ENCODE measurements at regions not wholly inside any gene's neighbourhood (a gene's known extent, or its start where the extent isn't known, plus 50 kb on each side); places are given as distances from the start of the nearest gene placed in this dataset.

DNA sequence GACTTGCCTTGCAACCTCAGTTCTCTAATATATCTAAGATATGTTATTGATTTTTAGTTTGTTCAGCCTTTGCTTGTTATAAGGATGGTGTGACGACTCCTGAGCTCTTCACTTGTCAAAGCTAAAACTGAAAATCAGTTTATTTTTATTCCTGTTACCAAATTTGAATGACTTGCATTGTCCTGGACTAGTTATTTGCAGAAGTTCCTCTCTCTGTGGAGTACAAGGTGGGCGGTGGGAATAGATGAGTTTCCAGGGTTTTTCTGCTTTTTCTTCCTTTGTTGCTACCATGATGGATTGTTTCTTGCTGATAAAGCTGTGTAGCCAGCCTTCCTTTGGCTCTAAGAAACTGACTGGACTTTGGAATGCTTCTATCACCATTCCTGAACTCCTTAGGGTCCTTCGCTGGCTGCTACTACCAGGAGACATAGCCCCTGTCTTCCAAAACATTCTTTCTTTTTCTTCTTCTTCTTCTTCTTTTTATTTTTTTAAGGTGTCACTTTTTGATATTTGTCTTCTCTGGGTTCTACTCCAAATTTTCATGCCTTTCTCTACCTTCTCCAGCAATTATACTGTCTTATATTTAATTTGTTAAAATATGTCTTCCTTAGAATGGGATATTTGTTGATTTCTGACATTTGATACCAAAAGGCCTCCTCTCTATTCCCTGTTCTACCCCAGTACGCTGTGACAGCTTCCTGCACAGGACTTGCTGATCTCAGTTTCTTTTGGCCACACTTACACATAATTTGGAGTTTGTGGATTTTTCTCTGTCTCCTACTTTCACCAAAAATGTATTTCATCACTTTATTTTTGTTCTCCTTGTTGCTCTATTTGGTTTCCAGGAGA lies 145.1 kb upstream of the THRB start:
- H3K4me2 ChIP-seq, result no peak overlapping the region
- no peaks in the 10 kb centered on the region for H3K79me2 ChIP-seq (ENCODE audit: insufficient read depth, low read depth)
- TF ChIP-seq, protein P1, sequence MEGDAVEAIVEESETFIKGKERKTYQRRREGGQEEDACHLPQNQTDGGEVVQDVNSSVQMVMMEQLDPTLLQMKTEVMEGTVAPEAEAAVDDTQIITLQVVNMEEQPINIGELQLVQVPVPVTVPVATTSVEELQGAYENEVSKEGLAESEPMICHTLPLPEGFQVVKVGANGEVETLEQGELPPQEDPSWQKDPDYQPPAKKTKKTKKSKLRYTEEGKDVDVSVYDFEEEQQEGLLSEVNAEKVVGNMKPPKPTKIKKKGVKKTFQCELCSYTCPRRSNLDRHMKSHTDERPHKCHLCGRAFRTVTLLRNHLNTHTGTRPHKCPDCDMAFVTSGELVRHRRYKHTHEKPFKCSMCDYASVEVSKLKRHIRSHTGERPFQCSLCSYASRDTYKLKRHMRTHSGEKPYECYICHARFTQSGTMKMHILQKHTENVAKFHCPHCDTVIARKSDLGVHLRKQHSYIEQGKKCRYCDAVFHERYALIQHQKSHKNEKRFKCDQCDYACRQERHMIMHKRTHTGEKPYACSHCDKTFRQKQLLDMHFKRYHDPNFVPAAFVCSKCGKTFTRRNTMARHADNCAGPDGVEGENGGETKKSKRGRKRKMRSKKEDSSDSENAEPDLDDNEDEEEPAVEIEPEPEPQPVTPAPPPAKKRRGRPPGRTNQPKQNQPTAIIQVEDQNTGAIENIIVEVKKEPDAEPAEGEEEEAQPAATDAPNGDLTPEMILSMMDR (conservative IDR thresholded peaks at IDR 0.05; ENCODE audit: low read depth, low read length), result no peak

DNA sequence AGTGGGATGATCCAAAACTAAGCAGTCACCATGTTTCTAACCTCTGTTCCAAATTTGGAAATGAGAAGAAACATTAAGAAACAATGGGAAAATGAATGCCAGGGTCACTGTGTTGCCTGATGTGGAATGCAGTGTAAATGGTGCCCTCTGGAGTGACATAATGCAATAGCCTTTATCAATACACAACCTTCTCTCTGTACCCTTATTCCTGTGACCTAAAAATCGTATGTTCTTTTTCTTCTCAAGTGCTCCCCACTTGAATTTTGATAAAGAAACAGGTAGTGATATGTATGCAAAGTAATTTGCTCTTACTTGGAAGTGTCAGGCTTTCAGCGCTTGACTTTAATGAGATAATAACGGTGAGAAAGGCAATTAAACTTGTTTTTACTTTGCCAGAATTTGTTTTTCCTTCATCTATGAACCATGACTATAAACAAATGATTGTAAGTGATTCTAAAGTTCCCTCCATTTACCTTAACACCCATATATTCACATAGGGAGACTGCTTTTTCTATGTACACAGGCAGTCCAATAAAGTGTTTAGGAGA lies 145.8 kb upstream of the THRB start:
- TF ChIP-seq, protein P1 (conservative IDR thresholded peaks at IDR 0.05; ENCODE audit: low read depth, low read length), result no peak
- Histone ChIP-seq H3K4me2 (no peak overlapping the region), H3K27ac (no peak overlapping the region), H3K9ac (no peak overlapping the region), H3K27me3 (ENCODE audit: insufficient read depth, low read depth) (no peaks in the 10 kb centered on the region), H2AFZ (ENCODE audit: low read depth) (no peak overlapping the region), H3K4me1 (ENCODE audit: low read depth, poor library complexity, severe bottlenecking) (no peaks in the 10 kb centered on the region), H3K36me3 (ENCODE audit: insufficient read depth) (no peaks in the 10 kb centered on the region), H3K79me2 (ENCODE audit: insufficient read depth, low read depth) (no peaks in the 10 kb centered on the region), H3K4me3 (IDR thresholded peaks at IDR 0.05; ENCODE audit: insufficient read depth, low read depth, low read length) (no peak overlapping the region), H4K20me1 (ENCODE audit: insufficient read depth) (no peaks in the 10 kb centered on the region)

More for the DNA sequence above, 145.1 kb upstream of the THRB start:
- Histone ChIP-seq H3K9ac (no peak overlapping the region), H3K4me1 (ENCODE audit: low read depth, poor library complexity, severe bottlenecking) (no peaks in the 10 kb centered on the region), H3K27me3 (ENCODE audit: insufficient read depth, low read depth) (no peaks in the 10 kb centered on the region), H3K4me3 (IDR thresholded peaks at IDR 0.05; ENCODE audit: insufficient read depth, low read depth, low read length) (no peak overlapping the region), H3K27ac (no peak overlapping the region), H2AFZ (ENCODE audit: low read depth) (no peak overlapping the region), H3K36me3 (ENCODE audit: insufficient read depth) (no peaks in the 10 kb centered on the region), H4K20me1 (ENCODE audit: insufficient read depth) (no peaks in the 10 kb centered on the region)

DNA sequence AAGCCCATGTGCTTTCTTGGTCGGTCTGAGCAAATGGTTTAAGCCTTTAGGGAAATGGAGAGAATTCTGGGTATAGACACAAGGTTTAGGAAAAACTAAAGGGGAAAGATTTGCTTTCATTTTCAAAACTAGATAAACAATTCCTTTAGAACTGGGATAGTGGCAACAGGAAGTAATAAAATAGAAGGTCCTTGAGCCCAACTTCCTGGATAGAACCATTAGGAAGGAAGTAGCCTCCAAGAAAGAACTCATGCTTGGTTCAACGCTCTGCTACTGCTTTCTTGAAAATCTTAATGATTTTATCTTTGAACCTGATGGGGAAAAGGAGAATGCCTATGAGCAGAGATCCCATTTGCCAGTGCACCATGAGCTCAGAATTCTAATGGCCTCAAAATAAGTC lies 147.0 kb upstream of the THRB start:
- no peaks in the 10 kb centered on the region for H3K27me3 ChIP-seq (ENCODE audit: insufficient read depth, low read depth)
- no peaks in the 10 kb centered on the region for H4K20me1 ChIP-seq (ENCODE audit: insufficient read depth)
- no peak overlapping the region for H3K9ac ChIP-seq
- H3K79me2 ChIP-seq (ENCODE audit: insufficient read depth, low read depth), result no peaks in the 10 kb centered on the region
- H3K27ac ChIP-seq, result no peak overlapping the region
- H3K4me2 ChIP-seq, result no peak overlapping the region
- no peak overlapping the region for H3K4me3 ChIP-seq (IDR thresholded peaks at IDR 0.05; ENCODE audit: insufficient read depth, low read depth, low read length)
- H3K36me3 ChIP-seq (ENCODE audit: insufficient read depth), result no peaks in the 10 kb centered on the region
- H2AFZ ChIP-seq (ENCODE audit: low read depth), result no peak overlapping the region
- TF ChIP-seq, protein P1 (conservative IDR thresholded peaks at IDR 0.05; ENCODE audit: low read depth, low read length), result no peak
- no peaks in the 10 kb centered on the region for H3K4me1 ChIP-seq (ENCODE audit: low read depth, poor library complexity, severe bottlenecking)

DNA sequence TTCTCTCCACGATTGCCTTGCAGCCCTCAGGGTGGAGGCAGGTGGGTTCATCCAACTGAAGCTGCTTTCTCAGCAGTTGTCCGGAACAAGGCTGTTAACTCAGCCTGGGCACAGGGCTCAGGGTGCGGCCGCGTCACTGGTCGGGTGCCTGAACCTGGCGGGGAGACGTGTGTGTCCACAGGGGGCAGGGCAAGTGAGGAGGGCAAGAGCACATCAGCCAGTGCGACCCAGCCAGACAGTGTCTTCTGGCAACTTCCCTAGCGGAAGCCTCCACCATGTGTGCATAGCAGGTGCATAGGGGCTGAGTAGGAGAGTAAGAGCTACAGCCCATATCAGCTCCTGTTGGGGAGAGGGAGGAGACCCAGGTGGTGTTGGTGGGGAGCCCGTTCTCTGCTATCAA lies 150.4 kb upstream of the THRB start:
- no peak overlapping the region for H3K4me3 ChIP-seq (IDR thresholded peaks at IDR 0.05; ENCODE audit: insufficient read depth, low read depth, low read length)
- H3K9ac ChIP-seq, result no peak overlapping the region
- H3K36me3 ChIP-seq (ENCODE audit: insufficient read depth), result no peaks in the 10 kb centered on the region
- H3K4me1 ChIP-seq (ENCODE audit: low read depth, poor library complexity, severe bottlenecking), result no peaks in the 10 kb centered on the region
- no peak overlapping the region for H3K27ac ChIP-seq
- no peak overlapping the region for H3K4me2 ChIP-seq
- no peaks in the 10 kb centered on the region for H3K27me3 ChIP-seq (ENCODE audit: insufficient read depth, low read depth)
- no peak overlapping the region for H2AFZ ChIP-seq (ENCODE audit: low read depth)
- H3K79me2 ChIP-seq (ENCODE audit: insufficient read depth, low read depth), result no peaks in the 10 kb centered on the region
- no peaks in the 10 kb centered on the region for H4K20me1 ChIP-seq (ENCODE audit: insufficient read depth)
- TF ChIP-seq, protein P1 (conservative IDR thresholded peaks at IDR 0.05; ENCODE audit: low read depth, low read length), result no peak

All from KMS-11 (cell line).